ENCODE measurements at regions not wholly inside any gene's neighbourhood (a gene's known extent, or its start where the extent isn't known, plus 50 kb on each side); places are given as distances from the start of the nearest gene placed in this dataset.

DNA sequence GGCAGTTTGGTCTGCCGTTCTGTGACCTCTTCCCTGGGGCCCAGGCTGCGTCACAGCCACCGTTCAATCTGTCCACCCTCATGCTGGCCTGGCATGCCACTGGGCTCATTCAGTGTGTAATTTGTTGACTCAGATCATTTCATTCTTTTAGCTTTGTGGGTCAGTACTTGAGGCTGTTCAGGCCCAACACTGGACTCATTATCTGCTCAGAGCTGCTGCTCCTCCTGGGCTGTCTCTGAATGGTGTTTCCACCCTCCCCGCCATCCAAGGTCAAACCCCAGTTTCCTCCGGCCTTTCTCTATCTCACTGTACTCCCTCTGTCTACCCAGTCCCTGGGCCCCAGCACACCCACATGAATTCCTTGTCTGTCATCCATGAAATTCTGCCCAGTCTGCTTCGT, 152.4 kb upstream of the NCK2 start:
- Histone ChIP-seq H3K4me3 (ENCODE audit: extremely low read depth in 1 of 4, insufficient read depth in 2 of 4, low read depth in 3 of 4, low read length in 4 of 4) (no peak overlapping the region), H2AK5ac (ENCODE audit: low read depth, low read length) (no peak overlapping the region), H3K27me3 (replicated peaks in 1 of 4; ENCODE audit: control insufficient read depth in 3 of 4, extremely low read depth in 1 of 4, insufficient read depth in 3 of 4, low read length in 3 of 4) (no peaks in the 10 kb centered on the region), H3K23me2 (ENCODE audit: low read depth, low read length) (no peaks in the 10 kb centered on the region), H3K23ac (ENCODE audit: insufficient read length) (no peak overlapping the region), H3K4me1 (replicated peaks in 1 of 4; ENCODE audit: control insufficient read depth in 3 of 4, insufficient read depth in 4 of 4, low read length in 3 of 4) (peaks cover 2 to 7% (median 5%) of the 10 kb centered on the region in 4 experiments; a peak in 4 of 7 replicates), H4K91ac (replicated peaks; ENCODE audit: insufficient read length, low read length) (no peak overlapping the region), H4K20me1 (replicated peaks in 1 of 2; ENCODE audit: control insufficient read depth in 1 of 2, insufficient read depth in 2 of 2, low read length in 2 of 2) (no peaks in the 10 kb centered on the region), H4K8ac (ENCODE audit: extremely low read depth, insufficient read depth, low read length) (no peak overlapping the region), H3K18ac (ENCODE audit: extremely low read depth, low read length) (no peak overlapping the region), H3K56ac (replicated peaks; ENCODE audit: insufficient read length, low read depth, low read length) (no peak overlapping the region), H3K14ac (ENCODE audit: insufficient read length) (no peak overlapping the region), H2BK20ac (ENCODE audit: low read length) (no peak overlapping the region), H3K4ac (replicated peaks; ENCODE audit: insufficient read length, low read depth, low read length) (no peak overlapping the region), H3K9me3 (ENCODE audit: insufficient read depth in 2 of 2, low read depth in 1 of 2, low read length in 1 of 2) (0 out of 4 replicates have a peak, but pooled peaks cover 0 to 6% of the 10 kb centered on the region in 2 experiments), H2BK15ac (ENCODE audit: low read length) (peak overlapping the region; percentile 73; the same call in 1 of the 2 replicates), H3K36me3 (ENCODE audit: control insufficient read depth in 2 of 4, insufficient read depth in 4 of 4, low read length in 3 of 4) (no peaks in the 10 kb centered on the region), H3K4me2 (ENCODE audit: insufficient read depth in 1 of 2, low read depth in 2 of 2, low read length in 2 of 2) (no peak overlapping the region; a peak in 1 of 4 replicates), H2BK5ac (ENCODE audit: low read depth, low read length) (peak overlapping the region; percentile 14; the same call in 1 of the 2 replicates), H3K27ac (ENCODE audit: low read depth, low read length) (no peak overlapping the region), H2BK120ac (replicated peaks; ENCODE audit: low read depth, low read length) (no peak overlapping the region), H3K79me1 (ENCODE audit: low read depth, low read length) (no peaks in the 10 kb centered on the region), H2AFZ (ENCODE audit: low read length) (no peak overlapping the region), H3K9ac (replicated peaks in 1 of 4; ENCODE audit: extremely low read depth in 1 of 4, low read depth in 3 of 4, low read length in 3 of 4) (no peak overlapping the region), H4K5ac (ENCODE audit: insufficient read length, low read depth, low read length) (no peak overlapping the region), H2BK12ac (ENCODE audit: low read depth, low read length) (peak overlapping the region; percentile 71; the same call in 1 of the 2 replicates), H3K79me2 (ENCODE audit: control insufficient read depth in 1 of 2, insufficient read depth in 2 of 2, low read length in 2 of 2) (no peaks in the 10 kb centered on the region)
- POLR2A ChIA-PET (ENCODE audit: partially characterized antibody), result no interaction called here
- no peak for FAIRE-seq
- 91% methylated on average over 6 of the region's 6 CpGs; no CpG with 5 or more reads in 1 of the 2 experiments for WGBS, 2 experiments (ENCODE audit: extremely low coverage in 1 of 2, insufficient coverage in 1 of 2, insufficient read length in 1 of 2, insufficient replicate concordance in 2 of 2, low coverage in 1 of 2, low lambda C conversion rate in 2 of 2, missing lambda C conversion rate in 1 of 2)
- no peak for DNase-seq (ENCODE audit: low read depth in 1 of 2, low spot score in 2 of 2)
- CTCF ChIA-PET (ENCODE audit: partially characterized antibody), result interaction anchor here (1.0 to 2.3 kb wide), 2 partner anchors 16 to 41 kb away, joined by 3 to 10 read pairs; no protein-coding TSS in a partner anchor
- TF ChIP-seq BRCA1 (IDR thresholded peaks at IDR 0.05; ENCODE audit: low read depth, low read length) (no peak), POLR2AphosphoS5 (IDR thresholded peaks at IDR 0.05; ENCODE audit: low read depth, low read length) (no peak), NRF1 (IDR thresholded peaks at IDR 0.05; ENCODE audit: low read depth, low read length) (no peak), POLR2A (IDR thresholded peaks at IDR 0.05; ENCODE audit: control extremely low read depth in 1 of 2, low read depth in 2 of 2, low read length in 2 of 2) (no peak), SRF (IDR thresholded peaks at IDR 0.05; ENCODE audit: low read depth, low read length) (no peak), ASH2L (IDR thresholded peaks at IDR 0.05; ENCODE audit: low read length) (no peak), KDM1A (IDR thresholded peaks at IDR 0.05; ENCODE audit: borderline replicate concordance, low read length) (no peak), CHD1 (IDR thresholded peaks at IDR 0.05; ENCODE audit: low read depth, low read length) (no peak), MAFK (IDR thresholded peaks at IDR 0.05; ENCODE audit: low read depth, low read length) (no peak), BACH1 (IDR thresholded peaks at IDR 0.05; ENCODE audit: low read length) (no peak), SIN3A (conservative IDR thresholded peaks at IDR 0.05 in 1 of 2, IDR thresholded peaks at IDR 0.05 in 1 of 2; ENCODE audit: low read depth in 1 of 2, low read length in 2 of 2) (no peak), SIX5 (IDR thresholded peaks at IDR 0.05; ENCODE audit: low read depth, low read length) (no peak), RFX5 (IDR thresholded peaks at IDR 0.05; ENCODE audit: borderline replicate concordance, low read depth, low read length) (no peak), GTF2F1 (IDR thresholded peaks at IDR 0.05; ENCODE audit: borderline replicate concordance, low read depth, low read length) (no peak), CBX8 (IDR thresholded peaks at IDR 0.05; ENCODE audit: borderline replicate concordance, low read depth, low read length) (no peak), SP4 (IDR thresholded peaks at IDR 0.05; ENCODE audit: low read length) (no peak), SIRT6 (IDR thresholded peaks at IDR 0.05; ENCODE audit: low read length) (no peak)
